ENCODE measurements at regions not wholly inside any gene's neighbourhood (a gene's known extent, or its start where the extent isn't known, plus 50 kb on each side); places are given as distances from the start of the nearest gene placed in this dataset.

DNA sequence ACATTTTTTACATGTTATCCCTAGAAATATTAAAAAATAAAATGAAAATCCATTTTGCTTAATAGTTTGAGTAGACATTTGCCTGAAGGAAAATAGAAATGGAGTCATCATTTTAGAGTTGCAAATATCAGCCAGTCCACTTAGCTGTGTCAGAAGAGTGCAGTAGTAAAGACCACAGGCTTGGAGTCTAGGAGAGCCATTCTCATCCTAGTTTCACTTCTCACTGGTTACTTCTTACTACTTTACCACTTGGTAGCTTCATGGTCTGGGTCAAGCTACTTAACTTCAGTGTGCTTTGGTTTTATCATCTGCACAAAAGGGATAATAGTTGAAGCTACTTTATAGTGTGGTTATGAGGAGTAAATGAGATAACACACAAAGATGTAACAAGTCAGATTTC is 286.5 kb upstream of the NBEA start:
- Histone ChIP-seq H3K14ac (ENCODE audit: low read length) (no peak overlapping the region), H3K4me2 (ENCODE audit: insufficient read depth, low read length, poor library complexity, severe bottlenecking) (no peak overlapping the region), H3K4me1 (ENCODE audit: control insufficient read depth in 2 of 2, insufficient read depth in 1 of 2, low read depth in 1 of 2, low read length in 2 of 2) (peaks cover 0 to 11% of the 10 kb centered on the region in 2 donors), H3K23ac (ENCODE audit: low read depth, low read length, poor library complexity) (no peak overlapping the region), H4K91ac (ENCODE audit: low read depth, low read length, poor library complexity) (no peak overlapping the region), H3K36me3 (replicated peaks in 1 of 2; ENCODE audit: control insufficient read depth in 2 of 2, insufficient read depth in 2 of 2, low read length in 2 of 2) (no peaks in the 10 kb centered on the region), H3K18ac (ENCODE audit: low read length) (no peak overlapping the region), H3K4me3 (ENCODE audit: low read length in 2 of 2) (no peak overlapping the region), H3K9me3 (replicated peaks in 1 of 2; ENCODE audit: control insufficient read depth in 2 of 2, insufficient read depth in 1 of 2, low read depth in 1 of 2, low read length in 2 of 2) (peaks cover 0 to 1% of the 10 kb centered on the region in 2 donors), H4K8ac (ENCODE audit: low read depth, low read length) (no peak overlapping the region), H3K27ac (replicated peaks; ENCODE audit: low read length) (no peak overlapping the region), H3K27me3 (ENCODE audit: control insufficient read depth in 3 of 3, insufficient read depth in 3 of 3, low read depth in 1 of 3, low read length in 3 of 3) (no peaks in the 10 kb centered on the region), H2BK15ac (ENCODE audit: low read length) (no peak overlapping the region), H2AK5ac (ENCODE audit: low read depth, low read length) (no peak overlapping the region), H3K4ac (ENCODE audit: low read length) (no peak overlapping the region), H2BK5ac (ENCODE audit: low read length) (no peak overlapping the region), H3K9ac (ENCODE audit: low read depth, low read length, poor library complexity) (no peak overlapping the region), H2BK12ac (ENCODE audit: low read length) (no peak overlapping the region), H3K79me1 (ENCODE audit: low read depth, low read length) (no peaks in the 10 kb centered on the region), H2AFZ (ENCODE audit: low read length) (no peak overlapping the region), H2BK120ac (ENCODE audit: low read depth, low read length) (no peak overlapping the region)
- no peak for DNase-seq (ENCODE audit: low spot score)

DNA sequence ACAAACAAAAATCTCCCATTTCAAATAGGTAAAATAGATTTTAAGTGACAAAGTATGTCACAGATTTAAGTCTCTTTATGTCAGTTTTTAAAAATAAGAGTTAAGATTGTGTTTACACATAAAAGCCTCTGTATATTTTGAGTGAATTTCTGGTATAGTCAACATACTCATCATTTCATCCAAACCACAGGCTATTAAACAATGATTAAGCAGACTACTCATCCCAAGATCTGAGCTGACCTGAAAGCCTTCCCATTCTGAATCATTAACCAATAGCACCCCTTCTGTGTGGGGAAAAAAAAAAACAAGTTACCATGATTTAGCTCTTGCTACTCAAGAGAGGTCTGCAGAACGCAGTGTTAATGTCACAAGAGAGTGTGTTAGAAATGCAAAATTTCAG is 284.4 kb upstream of the NBEA start:
- no peak for DNase-seq (ENCODE audit: low spot score)
- WGBS, 2 donors (ENCODE audit: extremely low coverage in 2 of 2, insufficient read length in 2 of 2, insufficient replicate concordance in 1 of 2): no CpG with 5 or more reads among the region's 1 CpG
- H3K23ac ChIP-seq (ENCODE audit: low read depth, low read length, poor library complexity): no peak overlapping the region

DNA sequence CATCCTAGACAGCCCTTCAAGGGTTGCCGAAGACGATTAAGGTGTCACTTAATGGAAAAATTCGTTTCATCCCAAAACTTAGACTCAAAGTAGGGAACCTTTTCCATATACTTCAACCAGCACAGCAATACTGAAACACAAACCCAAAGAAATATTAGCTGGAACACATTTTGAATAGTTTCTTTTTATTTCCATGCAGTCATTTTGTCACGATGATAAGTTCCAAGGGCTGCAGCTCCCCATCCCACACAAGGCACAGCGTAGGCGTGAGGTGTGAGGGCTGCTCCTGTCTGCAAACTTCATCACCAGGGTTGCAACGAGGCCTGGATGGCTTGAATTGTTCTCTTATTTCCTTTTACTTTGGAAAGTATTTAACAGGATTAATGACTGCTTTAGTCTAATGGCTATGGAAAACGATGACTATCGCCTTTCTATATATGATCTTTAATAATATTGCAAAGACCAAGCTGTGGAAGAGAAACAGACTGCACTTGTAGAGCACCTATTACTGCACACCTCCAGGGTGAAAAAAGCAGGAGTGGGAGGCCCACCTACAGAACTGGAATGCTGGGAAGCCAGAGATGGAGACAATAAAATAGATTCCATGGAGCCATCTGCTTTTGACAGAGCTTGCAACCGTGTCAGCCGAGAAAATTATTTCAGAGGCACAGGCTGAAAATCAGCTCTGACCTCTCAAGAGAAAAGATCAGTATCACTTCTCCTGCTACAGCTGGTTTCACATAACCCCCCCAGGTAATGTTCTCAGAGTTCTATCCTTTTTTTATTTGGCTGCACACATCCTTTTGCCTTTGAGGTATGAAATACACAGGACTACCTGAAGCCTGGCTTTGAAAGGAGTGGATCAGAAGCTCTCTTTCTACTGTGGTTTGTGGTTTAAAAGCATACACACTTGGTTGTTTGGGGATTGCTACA is 274.5 kb upstream of the NBEA start:
- Histone ChIP-seq H3K23ac (ENCODE audit: low read depth, low read length, poor library complexity) (no peak overlapping the region), H2AK5ac (ENCODE audit: low read depth, low read length) (no peak overlapping the region), H3K27ac (replicated peaks; ENCODE audit: low read length) (no peak overlapping the region), H3K27me3 (ENCODE audit: control insufficient read depth in 3 of 3, insufficient read depth in 3 of 3, low read depth in 1 of 3, low read length in 3 of 3) (no peaks in the 10 kb centered on the region), H3K9ac (ENCODE audit: low read depth, low read length, poor library complexity) (no peak overlapping the region), H3K14ac (ENCODE audit: low read length) (no peak overlapping the region), H4K91ac (ENCODE audit: low read depth, low read length, poor library complexity) (no peak overlapping the region), H2BK15ac (ENCODE audit: low read length) (no peak overlapping the region), H3K4me2 (ENCODE audit: insufficient read depth, low read length, poor library complexity, severe bottlenecking) (no peak overlapping the region), H2BK5ac (ENCODE audit: low read length) (no peak overlapping the region), H3K18ac (ENCODE audit: low read length) (no peak overlapping the region), H3K79me1 (ENCODE audit: low read depth, low read length) (no peaks in the 10 kb centered on the region), H3K9me3 (replicated peaks in 1 of 2; ENCODE audit: control insufficient read depth in 2 of 2, insufficient read depth in 1 of 2, low read depth in 1 of 2, low read length in 2 of 2) (no peaks in the 10 kb centered on the region), H2BK12ac (ENCODE audit: low read length) (no peak overlapping the region), H3K4me3 (ENCODE audit: low read length in 2 of 2) (no peak overlapping the region), H2BK120ac (ENCODE audit: low read depth, low read length) (no peak overlapping the region), H3K4me1 (ENCODE audit: control insufficient read depth in 2 of 2, insufficient read depth in 1 of 2, low read depth in 1 of 2, low read length in 2 of 2) (peaks cover 0 to 2% of the 10 kb centered on the region in 2 donors), H4K8ac (ENCODE audit: low read depth, low read length) (no peak overlapping the region), H2AFZ (ENCODE audit: low read length) (no peak overlapping the region), H3K36me3 (replicated peaks in 1 of 2; ENCODE audit: control insufficient read depth in 2 of 2, insufficient read depth in 2 of 2, low read length in 2 of 2) (no peaks in the 10 kb centered on the region), H3K4ac (ENCODE audit: low read length) (no peak overlapping the region)
- DNase-seq (ENCODE audit: low spot score): no peak
- no CpG with 5 or more reads among the region's 11 CpGs for WGBS, 2 donors (ENCODE audit: extremely low coverage in 2 of 2, insufficient read length in 2 of 2, insufficient replicate concordance in 1 of 2)

More for the DNA sequence above, 284.4 kb upstream of the NBEA start:
- Histone ChIP-seq H2BK120ac (ENCODE audit: low read depth, low read length) (no peak overlapping the region), H3K9me3 (replicated peaks in 1 of 2; ENCODE audit: control insufficient read depth in 2 of 2, insufficient read depth in 1 of 2, low read depth in 1 of 2, low read length in 2 of 2) (no peaks in the 10 kb centered on the region), H3K18ac (ENCODE audit: low read length) (no peak overlapping the region), H3K27ac (replicated peaks; ENCODE audit: low read length) (no peak overlapping the region), H3K4me3 (ENCODE audit: low read length in 2 of 2) (no peak overlapping the region), H3K36me3 (replicated peaks in 1 of 2; ENCODE audit: control insufficient read depth in 2 of 2, insufficient read depth in 2 of 2, low read length in 2 of 2) (no peaks in the 10 kb centered on the region), H3K4me2 (ENCODE audit: insufficient read depth, low read length, poor library complexity, severe bottlenecking) (no peak overlapping the region), H2AK5ac (ENCODE audit: low read depth, low read length) (no peak overlapping the region), H2AFZ (ENCODE audit: low read length) (no peak overlapping the region), H3K4ac (ENCODE audit: low read length) (no peak overlapping the region), H2BK12ac (ENCODE audit: low read length) (no peak overlapping the region), H3K27me3 (ENCODE audit: control insufficient read depth in 3 of 3, insufficient read depth in 3 of 3, low read depth in 1 of 3, low read length in 3 of 3) (no peaks in the 10 kb centered on the region), H3K79me1 (ENCODE audit: low read depth, low read length) (no peaks in the 10 kb centered on the region), H4K91ac (ENCODE audit: low read depth, low read length, poor library complexity) (no peak overlapping the region), H3K14ac (ENCODE audit: low read length) (no peak overlapping the region), H3K4me1 (ENCODE audit: control insufficient read depth in 2 of 2, insufficient read depth in 1 of 2, low read depth in 1 of 2, low read length in 2 of 2) (peaks cover 0 to 11% of the 10 kb centered on the region in 2 donors), H2BK15ac (ENCODE audit: low read length) (no peak overlapping the region), H3K9ac (ENCODE audit: low read depth, low read length, poor library complexity) (no peak overlapping the region), H2BK5ac (ENCODE audit: low read length) (no peak overlapping the region), H4K8ac (ENCODE audit: low read depth, low read length) (no peak overlapping the region)

DNA sequence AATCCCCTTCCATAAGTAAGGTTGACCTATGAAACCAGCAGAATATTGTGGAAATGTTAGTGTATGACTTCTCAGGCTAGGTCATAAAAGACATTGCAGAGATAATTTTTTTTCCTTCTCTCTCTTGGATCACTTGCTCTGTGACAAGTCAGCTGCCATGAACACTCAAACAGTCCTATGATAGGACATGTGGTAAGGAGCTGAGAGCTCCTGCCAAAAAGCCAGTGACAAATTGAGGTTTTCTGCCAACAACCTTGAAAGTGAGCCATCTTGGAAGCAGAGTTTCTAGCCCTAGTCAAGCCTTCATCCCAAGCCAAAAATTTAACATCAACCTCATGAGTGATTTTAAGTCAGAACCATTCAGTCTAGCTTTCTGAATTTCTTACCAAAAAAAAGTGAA is 270.9 kb upstream of the NBEA start:
- Histone ChIP-seq H4K91ac (ENCODE audit: low read depth, low read length, poor library complexity) (no peak overlapping the region), H3K9me3 (replicated peaks in 1 of 2; ENCODE audit: control insufficient read depth in 2 of 2, insufficient read depth in 1 of 2, low read depth in 1 of 2, low read length in 2 of 2) (no peaks in the 10 kb centered on the region), H3K4me1 (ENCODE audit: control insufficient read depth in 2 of 2, insufficient read depth in 1 of 2, low read depth in 1 of 2, low read length in 2 of 2) (peaks cover 0 to 2% of the 10 kb centered on the region in 2 donors), H3K27me3 (ENCODE audit: control insufficient read depth in 3 of 3, insufficient read depth in 3 of 3, low read depth in 1 of 3, low read length in 3 of 3) (no peaks in the 10 kb centered on the region), H3K79me1 (ENCODE audit: low read depth, low read length) (no peaks in the 10 kb centered on the region), H3K9ac (ENCODE audit: low read depth, low read length, poor library complexity) (no peak overlapping the region), H4K8ac (ENCODE audit: low read depth, low read length) (no peak overlapping the region), H2BK12ac (ENCODE audit: low read length) (no peak overlapping the region), H2BK120ac (ENCODE audit: low read depth, low read length) (no peak overlapping the region), H3K14ac (ENCODE audit: low read length) (no peak overlapping the region), H3K4me3 (ENCODE audit: low read length in 2 of 2) (no peak overlapping the region), H3K23ac (ENCODE audit: low read depth, low read length, poor library complexity) (no peak overlapping the region), H3K18ac (ENCODE audit: low read length) (no peak overlapping the region), H3K4ac (ENCODE audit: low read length) (no peak overlapping the region), H2BK15ac (ENCODE audit: low read length) (no peak overlapping the region), H3K27ac (replicated peaks; ENCODE audit: low read length) (no peak overlapping the region), H3K4me2 (ENCODE audit: insufficient read depth, low read length, poor library complexity, severe bottlenecking) (no peak overlapping the region), H2AK5ac (ENCODE audit: low read depth, low read length) (no peak overlapping the region), H3K36me3 (replicated peaks in 1 of 2; ENCODE audit: control insufficient read depth in 2 of 2, insufficient read depth in 2 of 2, low read length in 2 of 2) (no peaks in the 10 kb centered on the region), H2AFZ (ENCODE audit: low read length) (no peak overlapping the region), H2BK5ac (ENCODE audit: low read length) (no peak overlapping the region)
- DNase-seq (ENCODE audit: low spot score): no peak

All from neuronal stem cell (in vitro differentiated cells).